ENCODE measurements at regions not wholly inside any gene's neighbourhood (a gene's known extent, or its start where the extent isn't known, plus 50 kb on each side); places are given as distances from the start of the nearest gene placed in this dataset.
"Not testable (repeated sequence)": the region's sequence is repeated elsewhere in the genome, so short reads cannot be mapped to it uniquely, and the experiment has no call there.

DNA sequence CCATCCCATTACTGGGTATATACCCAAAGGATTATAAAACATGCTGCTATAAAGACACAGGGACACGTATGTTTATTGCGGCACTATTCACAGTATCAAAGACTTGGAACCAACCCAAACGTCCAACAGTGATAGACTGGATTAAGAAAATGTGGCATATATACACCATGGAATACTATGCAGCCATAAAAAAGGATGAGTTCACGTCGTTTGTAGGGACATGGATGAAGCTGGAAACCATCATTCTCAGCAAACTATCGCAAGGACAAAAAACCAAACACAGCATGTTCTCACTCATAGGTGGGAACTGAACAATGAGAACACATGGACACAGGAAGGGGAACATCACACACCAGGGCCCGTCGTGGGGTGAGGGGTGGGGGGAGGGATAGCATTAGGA lies 106.1 kb downstream of the CHD1L start:
- DNase-seq; H3K4me1 Mint-ChIP-seq (ENCODE audit: low read depth); H3K4me3 Mint-ChIP-seq; H3K9me3 Mint-ChIP-seq; H3K36me3 Mint-ChIP-seq (ENCODE audit: insufficient read depth); ATAC-seq: not testable (repeated sequence)
- peaks cover 45% of the 10 kb centered on the region for H3K27me3 Mint-ChIP-seq (ENCODE audit: low read depth)

DNA sequence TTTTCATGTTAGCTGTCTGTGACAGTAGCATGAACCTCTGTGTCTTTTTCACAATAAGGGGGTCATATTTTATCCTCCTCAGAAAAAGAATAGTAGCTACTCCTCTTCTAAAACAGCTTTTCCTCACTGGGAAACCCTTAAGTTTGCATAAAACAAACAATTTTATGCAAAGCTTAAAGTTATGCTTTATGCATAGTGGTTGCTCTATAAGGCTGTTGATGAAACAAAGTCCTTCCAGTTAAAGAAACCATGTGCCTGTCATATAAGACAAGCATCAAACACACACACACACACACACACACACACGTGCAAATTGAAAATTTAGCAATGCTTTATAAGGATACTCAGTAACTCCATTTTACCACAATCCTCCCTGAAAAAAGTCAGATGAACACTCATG lies 107.0 kb downstream of the CHD1L start:
- ATAC-seq (no peak), DNase-seq (no peak)
- H3K9me3 Mint-ChIP-seq, result no peaks in the 10 kb centered on the region
- no peaks in the 10 kb centered on the region for H3K36me3 Mint-ChIP-seq (ENCODE audit: insufficient read depth)
- H3K27me3 Mint-ChIP-seq (ENCODE audit: low read depth), result peaks cover 36% of the 10 kb centered on the region
- no peak overlapping the region for H3K4me3 Mint-ChIP-seq
- no peaks in the 10 kb centered on the region for H3K4me1 Mint-ChIP-seq (ENCODE audit: low read depth)

DNA sequence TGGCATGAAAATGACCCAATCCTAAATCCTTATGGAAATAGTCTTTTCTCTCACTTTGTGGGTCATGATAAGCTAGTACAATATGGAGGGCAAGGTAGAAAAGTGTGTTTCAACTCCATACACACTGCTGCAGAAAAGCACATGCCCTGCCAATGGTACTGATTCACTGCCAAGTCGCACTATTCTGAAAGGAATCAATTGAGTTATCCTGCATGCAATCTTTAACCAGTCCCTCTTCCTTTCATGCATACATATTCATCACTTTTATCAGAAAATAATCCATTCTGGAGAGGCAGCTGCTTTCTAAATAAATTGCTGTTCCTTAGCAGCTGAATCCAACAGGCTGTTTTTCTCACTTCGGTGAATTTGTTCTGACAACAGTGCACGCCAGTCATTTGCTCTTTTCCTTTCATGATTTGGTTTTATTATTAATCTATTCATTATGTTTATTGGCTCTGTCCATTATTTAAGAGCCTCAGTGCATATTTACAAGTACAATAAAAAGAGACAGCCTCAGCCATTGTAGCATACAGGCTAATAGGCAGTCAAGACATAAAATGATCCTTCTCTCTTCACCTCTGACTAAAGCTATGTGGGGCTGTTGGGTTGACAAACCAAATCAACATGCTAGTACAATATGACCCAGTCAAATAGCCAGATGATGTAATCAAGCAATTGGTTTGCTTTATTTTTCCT lies 108.8 kb downstream of the CHD1L start:
- Mint-ChIP-seq H3K4me3 (no peak overlapping the region), H3K27me3 (ENCODE audit: low read depth) (peaks cover 18% of the 10 kb centered on the region), H3K36me3 (ENCODE audit: insufficient read depth) (no peaks in the 10 kb centered on the region), H3K9me3 (no peaks in the 10 kb centered on the region), H3K4me1 (ENCODE audit: low read depth) (no peaks in the 10 kb centered on the region)
- no peak for DNase-seq
- ATAC-seq, result no peak

DNA sequence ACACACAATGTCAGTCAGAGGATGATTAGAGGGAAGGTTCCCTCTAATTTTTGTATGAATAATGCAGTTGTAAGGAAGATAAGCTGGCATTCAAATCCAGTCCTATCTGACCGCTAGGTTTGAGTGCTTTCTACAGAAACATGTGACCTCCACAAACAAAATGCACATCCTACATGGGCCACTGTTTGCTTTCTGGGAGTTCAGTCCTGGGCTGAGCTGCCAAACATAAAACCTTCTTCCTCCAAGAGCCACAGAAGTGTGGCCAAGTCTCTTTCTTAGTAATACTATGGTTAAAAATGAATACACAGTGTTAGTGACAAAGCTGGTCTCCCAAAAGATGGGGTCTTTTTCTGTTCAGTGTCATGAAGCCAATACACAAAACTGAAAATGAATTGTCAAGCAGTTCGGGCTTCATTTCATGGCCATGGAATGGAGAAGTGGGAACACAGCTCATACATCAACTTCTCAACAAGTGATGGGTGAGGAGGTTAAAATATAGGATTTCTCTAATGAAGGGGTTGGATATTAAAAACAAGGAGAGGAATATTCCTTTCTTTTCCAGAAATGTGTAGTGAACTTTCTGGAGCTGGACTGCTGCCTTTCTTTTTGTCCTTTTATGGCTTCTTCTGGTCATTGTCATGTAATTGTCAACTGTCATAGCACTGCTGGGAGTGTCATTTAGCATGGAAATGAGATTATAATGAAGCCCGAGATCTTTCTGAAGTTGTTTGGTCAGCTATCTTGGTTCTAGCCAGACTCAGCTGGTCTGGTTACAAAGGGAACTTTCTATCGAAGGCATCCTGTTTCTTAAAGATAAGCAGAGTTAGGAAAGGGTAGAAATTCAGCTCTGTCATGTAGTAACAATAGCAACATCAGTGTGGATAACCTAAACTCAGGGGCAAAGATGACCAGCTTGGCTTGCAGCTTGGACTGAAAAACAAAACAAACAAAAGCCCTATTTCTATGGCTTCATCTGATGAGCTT lies 135.1 kb downstream of the CHD1L start:
- Mint-ChIP-seq H3K4me3 (no peak overlapping the region), H3K4me1 (ENCODE audit: low read depth) (no peaks in the 10 kb centered on the region), H3K27me3 (ENCODE audit: low read depth) (peaks cover 24% of the 10 kb centered on the region), H3K9me3 (peaks cover 4% of the 10 kb centered on the region), H3K36me3 (ENCODE audit: insufficient read depth) (no peaks in the 10 kb centered on the region)
- no peak for DNase-seq
- ATAC-seq, result no peak

DNA sequence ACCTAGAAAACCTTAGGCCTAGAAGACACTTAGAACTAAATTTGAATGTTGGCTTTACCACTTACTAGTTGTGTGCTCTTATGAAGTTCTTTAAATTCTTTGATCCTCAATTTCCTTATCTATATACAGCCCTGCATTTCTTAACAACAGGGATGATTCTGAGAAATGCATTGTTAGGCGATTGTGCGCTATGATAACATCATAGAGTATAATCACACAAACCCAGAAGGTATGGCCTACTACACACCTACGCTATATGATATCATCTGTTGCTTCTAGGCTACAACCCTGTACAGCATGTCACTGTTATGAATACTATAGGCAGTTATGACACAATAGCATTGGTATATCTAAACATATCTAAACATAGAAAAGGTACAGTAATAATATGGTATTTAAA lies 137.4 kb downstream of the CHD1L start:
- Mint-ChIP-seq H3K27me3 (ENCODE audit: low read depth) (peaks cover 12% of the 10 kb centered on the region), H3K4me3 (no peak overlapping the region), H3K9me3 (no peaks in the 10 kb centered on the region), H3K36me3 (ENCODE audit: insufficient read depth) (no peaks in the 10 kb centered on the region), H3K4me1 (ENCODE audit: low read depth) (no peaks in the 10 kb centered on the region)
- no peak for ATAC-seq
- DNase-seq, result no peak

DNA sequence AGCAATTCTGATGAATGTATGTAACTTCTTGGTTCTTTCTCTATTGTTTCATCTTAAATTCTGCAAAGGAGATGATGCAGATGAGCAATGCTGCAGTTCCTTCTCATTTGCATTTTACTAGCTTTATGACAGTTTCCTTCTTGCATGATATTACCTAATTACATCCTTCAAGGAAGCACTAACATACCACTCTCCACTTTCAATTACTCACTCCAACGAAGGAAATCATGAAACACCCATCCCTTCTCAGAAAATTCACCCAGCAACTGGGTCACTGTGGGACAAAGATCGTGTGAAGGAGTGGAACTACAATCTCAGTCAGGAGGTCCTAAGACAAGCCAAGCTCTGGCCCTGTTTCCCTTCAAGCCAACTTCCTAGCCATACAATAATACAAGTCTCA lies 142.3 kb downstream of the CHD1L start:
- DNase-seq (no peak), ATAC-seq (no peak)
- Mint-ChIP-seq H3K4me1 (ENCODE audit: low read depth) (no peaks in the 10 kb centered on the region), H3K4me3 (no peak overlapping the region), H3K36me3 (ENCODE audit: insufficient read depth) (no peaks in the 10 kb centered on the region), H3K27me3 (ENCODE audit: low read depth) (peaks cover 13% of the 10 kb centered on the region), H3K9me3 (no peaks in the 10 kb centered on the region)

DNA sequence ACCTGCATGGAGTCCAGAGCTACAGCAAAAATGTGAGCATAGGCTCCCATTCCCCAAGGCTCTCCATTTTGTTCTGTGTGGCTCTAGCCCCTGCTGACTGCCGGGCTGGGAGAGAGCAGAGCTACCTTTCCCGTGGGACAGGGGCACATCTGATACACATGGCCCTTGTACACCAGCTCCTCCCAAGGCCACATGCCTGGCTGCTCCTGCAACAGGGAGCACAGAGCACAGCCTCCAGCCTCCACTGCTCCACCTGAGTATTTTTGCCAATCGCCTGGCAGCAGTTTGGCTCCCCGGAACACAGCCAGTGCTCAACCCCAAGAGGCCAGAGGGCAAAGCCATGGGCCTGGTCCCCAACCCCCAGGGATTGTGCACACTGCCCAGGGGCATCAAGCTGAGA lies 146.5 kb downstream of the CHD1L start:
- DNase-seq (no peak), ATAC-seq (no peak)
- H3K27me3 Mint-ChIP-seq (ENCODE audit: low read depth), result peaks cover 22% of the 10 kb centered on the region
- no peaks in the 10 kb centered on the region for H3K36me3 Mint-ChIP-seq (ENCODE audit: insufficient read depth)
- H3K4me3 Mint-ChIP-seq, result no peak overlapping the region
- H3K9me3 Mint-ChIP-seq, result peaks cover 3% of the 10 kb centered on the region
- H3K4me1 Mint-ChIP-seq (ENCODE audit: low read depth), result no peaks in the 10 kb centered on the region

DNA sequence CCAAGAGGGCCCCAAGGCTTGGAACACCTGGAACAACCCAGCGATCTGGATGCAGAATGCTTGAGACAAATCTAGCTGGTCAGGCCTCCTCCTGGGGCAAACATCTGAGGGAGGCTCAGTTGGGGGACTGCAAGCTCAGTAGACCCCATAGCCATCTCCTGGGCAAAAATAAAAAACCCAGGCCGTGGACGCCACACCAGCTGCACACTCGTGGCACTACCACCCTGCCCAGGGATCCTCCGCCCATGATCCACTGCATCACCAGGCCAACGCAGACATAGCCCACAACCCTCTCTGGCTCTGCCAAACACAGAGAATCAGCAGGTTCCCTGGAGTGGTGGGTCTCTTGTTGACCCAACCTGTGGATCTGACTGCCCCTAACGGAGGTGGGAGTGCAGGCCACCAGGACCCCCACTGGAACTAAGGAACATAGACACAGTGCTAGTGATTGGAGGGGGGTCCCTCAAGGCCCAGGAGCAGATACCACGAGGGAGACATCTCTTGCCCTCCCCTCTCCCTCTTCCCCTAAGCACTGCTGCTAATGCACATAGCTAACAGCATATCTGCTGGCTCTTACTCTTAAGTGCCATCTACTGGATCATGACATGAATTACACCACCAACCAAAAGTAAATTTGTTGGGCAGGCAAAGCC lies 147.2 kb downstream of the CHD1L start:
- H3K36me3 Mint-ChIP-seq (ENCODE audit: insufficient read depth), result no peaks in the 10 kb centered on the region
- H3K27me3 Mint-ChIP-seq (ENCODE audit: low read depth), result peaks cover 22% of the 10 kb centered on the region
- ATAC-seq (no peak), DNase-seq (no peak)
- H3K4me1 Mint-ChIP-seq (ENCODE audit: low read depth), result no peaks in the 10 kb centered on the region
- peaks cover 3% of the 10 kb centered on the region for H3K9me3 Mint-ChIP-seq
- no peak overlapping the region for H3K4me3 Mint-ChIP-seq

DNA sequence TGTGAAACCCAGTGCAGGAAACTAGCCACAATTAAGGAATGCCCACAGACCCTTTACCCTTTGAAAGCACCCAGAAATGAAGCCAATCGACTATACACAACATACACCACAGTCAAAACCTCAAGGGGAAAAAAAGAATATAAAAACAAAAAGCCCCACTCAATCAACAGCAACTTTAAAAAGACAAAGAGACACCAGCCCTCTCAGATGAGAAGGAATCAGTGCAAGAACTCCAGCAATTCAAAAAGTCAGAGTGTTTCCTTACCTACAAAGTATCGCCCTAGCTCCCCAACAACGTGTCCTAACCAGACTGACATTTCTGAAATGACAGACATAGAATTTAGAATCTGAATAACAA lies 147.7 kb downstream of the CHD1L start:
- DNase-seq (no peak), ATAC-seq (no peak)
- no peaks in the 10 kb centered on the region for H3K36me3 Mint-ChIP-seq (ENCODE audit: insufficient read depth)
- peaks cover 22% of the 10 kb centered on the region for H3K27me3 Mint-ChIP-seq (ENCODE audit: low read depth)
- peaks cover 3% of the 10 kb centered on the region for H3K9me3 Mint-ChIP-seq
- H3K4me1 Mint-ChIP-seq (ENCODE audit: low read depth), result no peaks in the 10 kb centered on the region
- no peak overlapping the region for H3K4me3 Mint-ChIP-seq

DNA sequence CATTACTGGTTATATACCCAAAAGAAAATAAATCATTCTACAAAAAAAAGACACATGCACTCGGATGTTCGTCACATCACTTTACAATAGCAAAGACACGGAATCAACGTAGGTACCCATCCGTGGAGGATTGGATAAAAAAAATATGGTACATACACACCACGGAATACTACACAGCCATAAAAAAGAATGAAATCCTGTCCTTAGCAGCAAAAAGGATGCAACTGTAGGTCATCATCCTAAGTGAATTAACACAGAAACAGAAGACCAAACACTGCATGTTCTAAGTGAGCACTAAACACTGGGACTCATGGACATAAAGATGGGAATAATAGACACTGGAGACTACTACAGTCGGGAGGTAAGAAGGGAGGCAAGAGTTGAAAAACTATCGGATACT lies 148.6 kb downstream of the CHD1L start:
- ATAC-seq (no peak), DNase-seq (no peak)
- H3K4me1 Mint-ChIP-seq (ENCODE audit: low read depth), result no peaks in the 10 kb centered on the region
- peaks cover 21% of the 10 kb centered on the region for H3K27me3 Mint-ChIP-seq (ENCODE audit: low read depth)
- H3K4me3 Mint-ChIP-seq, result no peak overlapping the region
- no peaks in the 10 kb centered on the region for H3K36me3 Mint-ChIP-seq (ENCODE audit: insufficient read depth)
- H3K9me3 Mint-ChIP-seq, result peaks cover 3% of the 10 kb centered on the region

DNA sequence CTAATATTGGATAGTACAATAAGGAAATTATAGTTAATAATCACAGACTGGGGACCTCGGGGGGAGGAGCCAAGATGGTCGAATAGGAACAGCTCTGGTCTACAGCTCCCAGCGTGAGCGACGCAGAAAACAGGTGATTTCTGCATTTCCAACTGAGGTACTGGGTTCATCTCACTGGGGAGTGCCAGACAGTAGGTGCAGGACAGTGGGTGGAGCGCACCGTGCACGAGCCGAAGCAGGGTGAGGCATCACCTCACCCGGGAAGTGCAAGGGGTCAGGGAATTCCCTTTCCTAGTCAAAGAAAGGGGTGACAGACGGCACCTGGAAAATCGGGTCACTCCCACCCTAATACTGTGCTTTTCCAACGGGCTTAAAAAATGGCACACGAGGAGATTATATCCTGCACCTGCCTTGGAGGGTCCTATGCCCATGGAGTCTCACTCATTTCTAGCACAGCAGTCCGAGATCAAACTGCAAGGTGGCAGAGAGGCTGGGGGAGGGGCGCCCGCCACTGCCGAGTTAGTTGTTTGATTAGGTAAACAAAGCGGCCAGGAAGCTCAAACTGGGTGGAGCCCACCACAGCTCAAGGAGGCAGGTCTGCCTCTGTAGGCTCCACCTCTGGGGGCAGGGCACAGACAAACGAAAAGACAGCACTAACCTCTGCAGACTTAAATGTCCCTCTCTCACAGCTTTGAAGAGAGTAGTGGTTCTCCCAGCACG lies 138.8 kb upstream of the BCL9 start:
- Mint-ChIP-seq H3K9me3 (peaks cover 12% of the 10 kb centered on the region), H3K27me3 (ENCODE audit: low read depth) (peaks cover 51% of the 10 kb centered on the region)
- H3K4me3 Mint-ChIP-seq; H3K36me3 Mint-ChIP-seq (ENCODE audit: insufficient read depth); DNase-seq; ATAC-seq; H3K4me1 Mint-ChIP-seq (ENCODE audit: low read depth): not testable (repeated sequence)

DNA sequence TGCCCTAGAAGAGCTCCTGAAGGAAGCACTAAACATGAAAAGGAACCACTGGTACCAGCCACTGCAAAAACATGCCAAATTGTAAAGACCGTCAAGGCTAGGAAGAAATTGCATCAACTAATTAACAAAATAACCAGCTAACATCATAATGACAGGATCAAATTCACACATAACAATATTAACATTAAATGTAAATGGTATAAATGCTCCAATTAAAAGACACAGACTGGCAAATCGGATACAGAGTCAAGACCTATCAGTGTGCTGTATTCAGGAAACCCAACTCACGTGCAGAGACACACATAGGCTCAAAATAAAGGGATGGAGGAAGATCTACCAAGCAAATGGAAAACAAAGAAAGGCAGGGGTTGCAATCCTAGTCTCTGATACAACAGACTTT lies 137.0 kb upstream of the BCL9 start:
- H3K27me3 Mint-ChIP-seq (ENCODE audit: low read depth), result peaks cover 45% of the 10 kb centered on the region
- not testable (repeated sequence) for H3K4me3 Mint-ChIP-seq; DNase-seq; H3K36me3 Mint-ChIP-seq (ENCODE audit: insufficient read depth); H3K4me1 Mint-ChIP-seq (ENCODE audit: low read depth); ATAC-seq
- peaks cover 16% of the 10 kb centered on the region for H3K9me3 Mint-ChIP-seq

DNA sequence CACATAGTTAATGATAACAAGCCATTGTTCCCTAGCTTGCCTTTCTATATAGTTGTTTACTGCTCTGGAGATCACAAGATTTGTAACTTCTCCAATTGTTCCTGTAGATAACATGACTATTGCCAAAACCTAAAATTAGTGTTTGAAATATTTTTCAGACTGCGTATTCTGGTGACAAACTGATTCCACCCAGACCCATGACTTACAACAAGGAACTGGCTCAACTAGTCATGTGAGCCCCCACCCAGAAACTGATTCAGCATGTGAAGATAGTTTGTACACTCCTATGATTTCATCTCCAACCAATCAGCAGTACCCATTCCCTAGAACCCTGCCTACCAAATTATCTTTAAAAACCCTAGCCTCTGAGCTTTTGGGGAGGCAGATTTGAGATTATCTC lies 131.4 kb upstream of the BCL9 start:
- Mint-ChIP-seq H3K9me3 (peaks cover 8% of the 10 kb centered on the region), H3K27me3 (ENCODE audit: low read depth) (peaks cover 15% of the 10 kb centered on the region), H3K4me1 (ENCODE audit: low read depth) (no peaks in the 10 kb centered on the region), H3K4me3 (no peak overlapping the region), H3K36me3 (ENCODE audit: insufficient read depth) (no peaks in the 10 kb centered on the region)
- DNase-seq (no peak), ATAC-seq (no peak)

DNA sequence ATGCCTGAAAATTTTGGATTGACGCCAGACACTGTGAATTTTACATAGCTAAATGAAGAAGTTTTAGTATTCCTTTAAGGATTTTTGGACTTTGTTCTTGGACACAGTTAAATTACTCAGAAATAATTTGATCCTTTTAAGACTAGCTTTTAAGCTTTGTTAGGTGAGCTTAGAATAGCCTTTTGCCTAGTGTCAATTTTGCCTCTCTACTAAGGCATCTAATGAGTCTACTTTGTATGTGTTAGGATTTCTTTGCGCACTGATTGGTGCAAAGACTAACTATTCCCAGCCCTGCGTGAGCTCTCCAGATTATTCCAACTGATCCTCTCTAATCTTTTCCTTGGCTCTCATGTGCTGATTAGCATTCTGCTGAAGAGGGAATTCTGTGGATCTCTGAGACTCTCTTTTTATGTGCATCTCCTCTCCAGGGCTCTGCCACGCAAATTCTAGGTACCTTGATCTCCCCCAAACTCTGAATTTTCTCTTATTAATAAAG lies 128.1 kb upstream of the BCL9 start:
- peaks cover 4% of the 10 kb centered on the region for H3K9me3 Mint-ChIP-seq
- no peaks in the 10 kb centered on the region for H3K36me3 Mint-ChIP-seq (ENCODE audit: insufficient read depth)

More for the DNA sequence above, 128.1 kb upstream of the BCL9 start:
- H3K4me3 Mint-ChIP-seq, result no peak overlapping the region
- no peak for ATAC-seq
- H3K27me3 Mint-ChIP-seq (ENCODE audit: low read depth), result peaks cover 21% of the 10 kb centered on the region
- no peaks in the 10 kb centered on the region for H3K4me1 Mint-ChIP-seq (ENCODE audit: low read depth)
- DNase-seq, result no peak
